Liver (tissue), 8 donors: ENCODE measurements at regions not wholly inside any gene's neighbourhood (a gene's known extent, or its start where the extent isn't known, plus 50 kb on each side); places are given as distances from the start of the nearest gene placed in this dataset.

Experiments used
- DNase-seq: peaks from one replicate; pipeline ENCODE4 v3.0.0-alpha.2; 2017; ENCODE audit warnings: low spot score
- H3K27ac ChIP-seq, 2 donors: one replicate each; pipeline ENCODE4 v1.7.0; 2013; ENCODE audit warnings: inconsistent platforms in 2 of 2, low read length in 2 of 2, control low read depth in 1 of 2, low read depth in 1 of 2, mild to moderate bottlenecking in 1 of 2
- H3K27me3 ChIP-seq, 4 donors: one replicate each; pipeline versions ENCODE4 v1.6.1 to v1.7.0; 2013; ENCODE audit warnings: low read length in 3 of 4, inconsistent platforms in 1 of 4, mild to moderate bottlenecking in 1 of 4, moderate library complexity in 1 of 4; ENCODE audit not compliant: control insufficient read depth in 4 of 4, insufficient read depth in 4 of 4
- H3K36me3 ChIP-seq, 4 donors: one replicate each; pipeline versions ENCODE4 v1.6.1 to v1.7.0; 2013; ENCODE audit warnings: low read length in 3 of 4, mild to moderate bottlenecking in 3 of 4, low read depth in 1 of 4, moderate library complexity in 1 of 4; ENCODE audit not compliant: control insufficient read depth in 4 of 4, insufficient read depth in 3 of 4
- H3K4me1 ChIP-seq, 4 donors: one replicate each; pipeline versions ENCODE4 v1.6.1 to v1.7.0; 2013; ENCODE audit warnings: low read length in 3 of 4, mild to moderate bottlenecking in 3 of 4, moderate library complexity in 1 of 4; ENCODE audit not compliant: control insufficient read depth in 4 of 4, insufficient read depth in 4 of 4
- H3K4me3 ChIP-seq, 3 donors: one replicate each; pipeline versions ENCODE4 v1.6.1 to v1.7.0; 2013; ENCODE audit warnings: low read length in 3 of 3, control low read depth in 1 of 3, low read depth in 1 of 3, mild to moderate bottlenecking in 1 of 3
- H3K9ac ChIP-seq, 2 donors: one replicate each; pipeline ENCODE4 v1.7.0; 2013; ENCODE audit warnings: low read length in 2 of 2, mild to moderate bottlenecking in 2 of 2, moderate library complexity in 2 of 2, control low read depth in 1 of 2, low read depth in 1 of 2
- H3K9me3 ChIP-seq, 4 donors: one replicate each; pipeline versions ENCODE4 v1.6.1 to v1.7.0; 2013; ENCODE audit warnings: low read length in 3 of 4; ENCODE audit not compliant: control insufficient read depth in 4 of 4
- ATF3 ChIP-seq: IDR thresholded peaks from 2 replicates; pipeline ENCODE4 v1.6.1; 2016; ENCODE audit warnings: antibody characterized with exemption
- CTCF ChIP-seq: fragments of 150-350 bp; IDR thresholded peaks from 2 replicates; pipeline ENCODE4 v1.5.1; 2017; ENCODE audit warnings: improper control_type of control experiment, low read depth, low read length; ENCODE audit not compliant: missing input control
- EGR1 ChIP-seq, 2 donors: IDR thresholded peaks; 2 replicates each; pipeline ENCODE4 v1.6.1; 2016 to 2018; ENCODE audit warnings: antibody characterized with exemption in 2 of 2, low read depth in 2 of 2
- FOXA1 ChIP-seq: IDR thresholded peaks from 2 replicates; pipeline ENCODE4 v1.6.1; 2016; ENCODE audit warnings: antibody characterized with exemption
- FOXA2 ChIP-seq: IDR thresholded peaks from 2 replicates; pipeline ENCODE4 v1.6.1; 2016; ENCODE audit warnings: antibody characterized with exemption
- GABPA ChIP-seq, 2 donors: IDR thresholded peaks in 1 of 2; conservative IDR thresholded peaks in 1 of 2; 2 replicates each; pipeline ENCODE4 v1.6.1; 2016; ENCODE audit warnings: antibody characterized with exemption in 2 of 2, mild to moderate bottlenecking in 1 of 2, moderate library complexity in 1 of 2
- HNF4A ChIP-seq, 2 donors: conservative IDR thresholded peaks; 2 replicates each; pipeline ENCODE4 v1.6.1; 2016; ENCODE audit warnings: antibody characterized with exemption in 2 of 2, mild to moderate bottlenecking in 2 of 2
- HNF4G ChIP-seq: IDR thresholded peaks from 2 replicates; pipeline ENCODE4 v1.6.1; 2016; ENCODE audit warnings: antibody characterized with exemption
- JUND ChIP-seq, 2 donors: IDR thresholded peaks; 2 replicates each; pipeline ENCODE4 v1.6.1; 2016; ENCODE audit warnings: antibody characterized with exemption in 2 of 2
- MAX ChIP-seq: IDR thresholded peaks from 2 replicates; pipeline ENCODE4 v1.6.1; 2016; ENCODE audit warnings: antibody characterized with exemption
- NR2F2 ChIP-seq: IDR thresholded peaks from 2 replicates; pipeline ENCODE4 v1.6.1; 2016; ENCODE audit warnings: antibody characterized with exemption
- RAD21 ChIP-seq, 2 donors: IDR thresholded peaks; 2 replicates each; pipeline ENCODE4 v1.6.1; 2016; ENCODE audit warnings: antibody characterized with exemption in 2 of 2, mild to moderate bottlenecking in 2 of 2
- RXRA ChIP-seq, 2 donors: IDR thresholded peaks; 2 replicates each; pipeline ENCODE4 v1.6.1; 2017 to 2018; ENCODE audit warnings: antibody characterized with exemption in 2 of 2, mild to moderate bottlenecking in 1 of 2
- SP1 ChIP-seq: IDR thresholded peaks from 2 replicates; pipeline ENCODE4 v1.6.1; 2018; ENCODE audit warnings: antibody characterized with exemption, mild to moderate bottlenecking
- TAF1 ChIP-seq: conservative IDR thresholded peaks from 2 replicates; pipeline ENCODE4 v1.6.1; 2016; ENCODE audit warnings: antibody characterized with exemption, mild to moderate bottlenecking
- YY1 ChIP-seq: IDR thresholded peaks from 2 replicates; pipeline ENCODE4 v1.6.1; 2016; ENCODE audit warnings: antibody characterized with exemption, mild to moderate bottlenecking
- ZBTB33 ChIP-seq: IDR thresholded peaks from 2 replicates; pipeline ENCODE4 v1.6.1; 2016; ENCODE audit warnings: antibody characterized with exemption
- WGBS: extraction: QIAGEN DNeasy Blood & Tissue Kit; methylation state at CpG from one replicate; pipeline ENCODE4 v1.1.7; 2013; 5-methylcytosine and 5-hydroxymethylcytosine counted together
- donor health status: healthy.
- donor health status: healthy.
- donor health status: healthy.
- donor health status: healthy.
- donor health status: healthy.

GRCh38 chr2:236974752-236975151 is 110.9 kb upstream of the COPS8 start:
- H3K9me3 ChIP-seq = no peaks in the 10 kb centered on the region
- no peaks in the 10 kb centered on the region for H3K27me3 ChIP-seq
- DNase-seq = no peak
- TF ChIP-seq FOXA1 (no peak), EGR1 (IDR thresholded peaks at IDR 0.05; ENCODE audit: low read depth in 2 of 2) (no peak), HNF4A (conservative IDR thresholded peaks at IDR 0.05) (no peak), NR2F2 (no peak), ATF3 (no peak), YY1 (no peak), TAF1 (no peak), SP1 (no peak), FOXA2 (no peak), MAX (no peak), HNF4G (no peak), JUND (IDR thresholded peaks at IDR 0.05) (no peak), CTCF (no peak), RAD21 (IDR thresholded peaks at IDR 0.05) (no peak)
- H3K4me3 ChIP-seq = no peak overlapping the region
- no peak overlapping the region for H3K9ac ChIP-seq
- H3K36me3 ChIP-seq = no peaks in the 10 kb centered on the region
- WGBS = 93% methylated on average over 8 of the region's 8 CpGs
- no peak overlapping the region for H3K27ac ChIP-seq
- no peaks in the 10 kb centered on the region for H3K4me1 ChIP-seq

GRCh38 chr2:236975766-236976165 is 109.9 kb upstream of the COPS8 start:
- no peak for DNase-seq
- H3K27me3 ChIP-seq = no peaks in the 10 kb centered on the region
- no peak for TF ChIP-seq HNF4A (conservative IDR thresholded peaks at IDR 0.05)
- TF ChIP-seq MAX = no peak
- no peak for TF ChIP-seq CTCF
- no peak for TF ChIP-seq HNF4G
- TF ChIP-seq FOXA2 = no peak
- no peak for TF ChIP-seq JUND (IDR thresholded peaks at IDR 0.05)
- no peak for TF ChIP-seq NR2F2
- no peak for TF ChIP-seq ATF3
- no peak for TF ChIP-seq TAF1
- TF ChIP-seq EGR1 (IDR thresholded peaks at IDR 0.05; ENCODE audit: low read depth in 2 of 2) = no peak
- TF ChIP-seq RXRA (IDR thresholded peaks at IDR 0.05) = no peak
- TF ChIP-seq FOXA1 = no peak
- TF ChIP-seq ZBTB33 = no peak
- TF ChIP-seq RAD21 (IDR thresholded peaks at IDR 0.05) = no peak
- TF ChIP-seq GABPA (IDR thresholded peaks at IDR 0.05 in 1 of 2, conservative IDR thresholded peaks at IDR 0.05 in 1 of 2) = no peak
- TF ChIP-seq YY1 = no peak

More at GRCh38 chr2:236975766-236976165, 109.9 kb upstream of the COPS8 start:
- H3K9ac ChIP-seq = no peak overlapping the region
- H3K9me3 ChIP-seq = no peaks in the 10 kb centered on the region
- no peaks in the 10 kb centered on the region for H3K36me3 ChIP-seq
- WGBS = 89% methylated on average over 5 of the region's 5 CpGs
- H3K27ac ChIP-seq = no peak overlapping the region
- no peaks in the 10 kb centered on the region for H3K4me1 ChIP-seq
- no peak overlapping the region for H3K4me3 ChIP-seq
